ENCODE measurements at regions not wholly inside any gene's neighbourhood (a gene's known extent, or its start where the extent isn't known, plus 50 kb on each side); places are given as distances from the start of the nearest gene placed in this dataset.
"Not testable (repeated sequence)": the region's sequence is repeated elsewhere in the genome, so short reads cannot be mapped to it uniquely, and the experiment has no call there.

- Mint-ChIP-seq H3K9me3 (ENCODE audit: unreplicated experiment) (no peaks in the 10 kb centered on the region), H3K4me3 (ENCODE audit: unreplicated experiment) (no peak overlapping the region), H3K36me3 (ENCODE audit: unreplicated experiment) (no peaks in the 10 kb centered on the region)
These were observed 54.3 kb upstream of the GPR31 start for GRCh38 chr6:167211881-167212712.

DNA sequence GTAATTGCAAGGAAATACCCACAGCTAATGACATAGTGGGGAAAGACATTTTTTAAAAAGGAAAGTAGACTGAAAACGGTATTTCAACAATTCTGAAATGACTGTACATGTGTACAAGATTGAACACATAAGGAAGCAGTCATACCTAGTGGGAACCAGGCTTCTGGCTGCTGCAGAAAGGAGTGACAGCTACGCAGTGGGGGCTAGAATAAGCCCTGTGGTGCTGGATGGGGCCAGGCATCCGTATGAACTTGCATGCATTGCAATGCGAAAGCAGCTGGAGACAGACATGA, 54.9 kb upstream of the GPR31 start:
- Mint-ChIP-seq H3K9me3 (ENCODE audit: unreplicated experiment) (no peaks in the 10 kb centered on the region), H3K36me3 (ENCODE audit: unreplicated experiment) (no peaks in the 10 kb centered on the region), H3K4me3 (ENCODE audit: unreplicated experiment) (no peak overlapping the region), H3K4me1 (ENCODE audit: unreplicated experiment) (no peaks in the 10 kb centered on the region), H3K27me3 (ENCODE audit: unreplicated experiment) (peaks cover 19% of the 10 kb centered on the region), H3K27ac (ENCODE audit: unreplicated experiment) (no peak overlapping the region)
- no peak for DNase-seq (ENCODE audit: extremely low spot score, unreplicated experiment)
- TF ChIP-seq, protein P1, sequence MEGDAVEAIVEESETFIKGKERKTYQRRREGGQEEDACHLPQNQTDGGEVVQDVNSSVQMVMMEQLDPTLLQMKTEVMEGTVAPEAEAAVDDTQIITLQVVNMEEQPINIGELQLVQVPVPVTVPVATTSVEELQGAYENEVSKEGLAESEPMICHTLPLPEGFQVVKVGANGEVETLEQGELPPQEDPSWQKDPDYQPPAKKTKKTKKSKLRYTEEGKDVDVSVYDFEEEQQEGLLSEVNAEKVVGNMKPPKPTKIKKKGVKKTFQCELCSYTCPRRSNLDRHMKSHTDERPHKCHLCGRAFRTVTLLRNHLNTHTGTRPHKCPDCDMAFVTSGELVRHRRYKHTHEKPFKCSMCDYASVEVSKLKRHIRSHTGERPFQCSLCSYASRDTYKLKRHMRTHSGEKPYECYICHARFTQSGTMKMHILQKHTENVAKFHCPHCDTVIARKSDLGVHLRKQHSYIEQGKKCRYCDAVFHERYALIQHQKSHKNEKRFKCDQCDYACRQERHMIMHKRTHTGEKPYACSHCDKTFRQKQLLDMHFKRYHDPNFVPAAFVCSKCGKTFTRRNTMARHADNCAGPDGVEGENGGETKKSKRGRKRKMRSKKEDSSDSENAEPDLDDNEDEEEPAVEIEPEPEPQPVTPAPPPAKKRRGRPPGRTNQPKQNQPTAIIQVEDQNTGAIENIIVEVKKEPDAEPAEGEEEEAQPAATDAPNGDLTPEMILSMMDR (IDR thresholded peaks at IDR 0.05): no peak

More at GRCh38 chr6:167211881-167212712, 54.3 kb upstream of the GPR31 start:
- TF ChIP-seq, protein P1 (IDR thresholded peaks at IDR 0.05): no peak
- peaks cover 19% of the 10 kb centered on the region for H3K27me3 Mint-ChIP-seq (ENCODE audit: unreplicated experiment)
- H3K4me1 Mint-ChIP-seq (ENCODE audit: unreplicated experiment): no peaks in the 10 kb centered on the region
- H3K27ac Mint-ChIP-seq (ENCODE audit: unreplicated experiment): no peak overlapping the region
- no peak for DNase-seq (ENCODE audit: extremely low spot score, unreplicated experiment)

DNA sequence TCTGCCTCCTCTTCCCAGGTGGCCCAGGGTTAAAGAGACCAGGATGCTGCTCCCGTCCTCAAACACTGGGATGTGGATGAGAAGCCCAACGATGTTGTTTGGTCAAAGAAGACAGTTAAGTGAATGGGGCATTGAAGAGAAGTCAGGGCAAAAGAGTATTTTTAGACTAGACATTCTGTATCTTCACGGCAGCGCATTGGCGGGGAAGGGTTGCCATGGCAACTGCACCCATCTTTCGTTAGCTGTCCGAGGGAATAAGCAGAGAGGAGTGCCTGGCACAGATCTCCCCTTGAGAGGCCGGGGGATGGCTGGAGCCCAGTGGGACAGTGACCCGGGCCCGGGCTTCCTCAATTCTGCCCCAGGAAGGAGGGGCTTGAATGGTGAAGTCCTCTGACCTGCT, 56.4 kb upstream of the GPR31 start:
- H3K27ac Mint-ChIP-seq (ENCODE audit: unreplicated experiment): no peak overlapping the region
- H3K36me3 Mint-ChIP-seq (ENCODE audit: unreplicated experiment): no peaks in the 10 kb centered on the region
- peaks cover 12% of the 10 kb centered on the region for H3K27me3 Mint-ChIP-seq (ENCODE audit: unreplicated experiment)
- TF ChIP-seq, protein P1 (IDR thresholded peaks at IDR 0.05): no peak
- no peak overlapping the region for H3K4me3 Mint-ChIP-seq (ENCODE audit: unreplicated experiment)
- no peaks in the 10 kb centered on the region for H3K4me1 Mint-ChIP-seq (ENCODE audit: unreplicated experiment)
- no peak for DNase-seq (ENCODE audit: extremely low spot score, unreplicated experiment)
- H3K9me3 Mint-ChIP-seq (ENCODE audit: unreplicated experiment): no peaks in the 10 kb centered on the region

- DNase-seq (ENCODE audit: extremely low spot score, unreplicated experiment); H3K36me3 Mint-ChIP-seq (ENCODE audit: unreplicated experiment); H3K4me3 Mint-ChIP-seq (ENCODE audit: unreplicated experiment); H3K9me3 Mint-ChIP-seq (ENCODE audit: unreplicated experiment); H3K4me1 Mint-ChIP-seq (ENCODE audit: unreplicated experiment); H3K27ac Mint-ChIP-seq (ENCODE audit: unreplicated experiment): not testable (repeated sequence)
- H3K27me3 Mint-ChIP-seq (ENCODE audit: unreplicated experiment): peaks cover 12% of the 10 kb centered on the region
These were observed 57.9 kb upstream of the GPR31 start for GRCh38 chr6:167215429-167216250.

GRCh38 chr6:167216390-167217050, 58.7 kb upstream of the GPR31 start:
- DNase-seq (ENCODE audit: extremely low spot score, unreplicated experiment); H3K4me1 Mint-ChIP-seq (ENCODE audit: unreplicated experiment); H3K36me3 Mint-ChIP-seq (ENCODE audit: unreplicated experiment); H3K27ac Mint-ChIP-seq (ENCODE audit: unreplicated experiment); H3K4me3 Mint-ChIP-seq (ENCODE audit: unreplicated experiment); H3K9me3 Mint-ChIP-seq (ENCODE audit: unreplicated experiment): not testable (repeated sequence)
- H3K27me3 Mint-ChIP-seq (ENCODE audit: unreplicated experiment): peaks cover 12% of the 10 kb centered on the region

GRCh38 chr6:167217073-167217472, 59.3 kb upstream of the GPR31 start:
- H3K9me3 Mint-ChIP-seq (ENCODE audit: unreplicated experiment); H3K4me3 Mint-ChIP-seq (ENCODE audit: unreplicated experiment); H3K36me3 Mint-ChIP-seq (ENCODE audit: unreplicated experiment); DNase-seq (ENCODE audit: extremely low spot score, unreplicated experiment); H3K27ac Mint-ChIP-seq (ENCODE audit: unreplicated experiment); H3K4me1 Mint-ChIP-seq (ENCODE audit: unreplicated experiment); H3K27me3 Mint-ChIP-seq (ENCODE audit: unreplicated experiment): not testable (repeated sequence)

Data from osteocyte (in vitro differentiated cells).